Transverse colon (tissue), 4 donors: ENCODE measurements at regions not wholly inside any gene's neighbourhood (a gene's known extent, or its start where the extent isn't known, plus 50 kb on each side); places are given as distances from the start of the nearest gene placed in this dataset.

Experiments used
- POLR2AphosphoS5 ChIP-seq, 3 donors: sonication (generic); formaldehyde crosslinking; IDR thresholded peaks; one replicate each; pipeline ENCODE4 v1.6.1; 2016; ENCODE audit warnings: antibody characterized with exemption in 3 of 3
- TF ChIP-seq, protein P1 (sequence below), 5 experiments: fragments of 200-600 bp in 3 of 5; fragments of 450-650 bp in 2 of 5; sonication (generic) in 3 of 5; IDR thresholded peaks; 1 replicate in 2 of 5; 2 replicates in 3 of 5; pipeline ENCODE4 v1.5.1; 2016 to 2017; ENCODE audit warnings: antibody characterized with exemption in 5 of 5, inconsistent platforms in 3 of 5, mild to moderate bottlenecking in 2 of 5, moderate library complexity in 1 of 5

DNA sequence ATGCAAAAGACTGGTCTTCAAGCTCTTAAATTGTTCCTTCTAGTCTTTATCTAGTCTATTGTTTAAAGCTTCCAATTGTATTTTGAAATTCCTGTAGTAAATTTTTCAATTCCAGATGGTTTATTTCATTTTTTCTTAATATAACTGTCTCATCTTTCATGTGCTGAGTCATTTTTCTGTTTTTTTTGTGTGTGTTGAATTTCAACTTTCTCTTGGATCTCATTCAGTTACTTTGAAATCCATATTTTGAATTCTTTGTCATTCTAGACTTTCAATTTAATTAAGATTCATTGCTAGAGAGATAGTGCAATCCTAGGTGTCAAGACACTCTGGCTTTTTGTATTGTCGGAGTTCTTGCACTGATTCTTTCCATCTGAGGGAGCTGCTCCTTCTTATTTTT lies 128.0 kb upstream of the PRKG2 start:
- TF ChIP-seq, protein P1, sequence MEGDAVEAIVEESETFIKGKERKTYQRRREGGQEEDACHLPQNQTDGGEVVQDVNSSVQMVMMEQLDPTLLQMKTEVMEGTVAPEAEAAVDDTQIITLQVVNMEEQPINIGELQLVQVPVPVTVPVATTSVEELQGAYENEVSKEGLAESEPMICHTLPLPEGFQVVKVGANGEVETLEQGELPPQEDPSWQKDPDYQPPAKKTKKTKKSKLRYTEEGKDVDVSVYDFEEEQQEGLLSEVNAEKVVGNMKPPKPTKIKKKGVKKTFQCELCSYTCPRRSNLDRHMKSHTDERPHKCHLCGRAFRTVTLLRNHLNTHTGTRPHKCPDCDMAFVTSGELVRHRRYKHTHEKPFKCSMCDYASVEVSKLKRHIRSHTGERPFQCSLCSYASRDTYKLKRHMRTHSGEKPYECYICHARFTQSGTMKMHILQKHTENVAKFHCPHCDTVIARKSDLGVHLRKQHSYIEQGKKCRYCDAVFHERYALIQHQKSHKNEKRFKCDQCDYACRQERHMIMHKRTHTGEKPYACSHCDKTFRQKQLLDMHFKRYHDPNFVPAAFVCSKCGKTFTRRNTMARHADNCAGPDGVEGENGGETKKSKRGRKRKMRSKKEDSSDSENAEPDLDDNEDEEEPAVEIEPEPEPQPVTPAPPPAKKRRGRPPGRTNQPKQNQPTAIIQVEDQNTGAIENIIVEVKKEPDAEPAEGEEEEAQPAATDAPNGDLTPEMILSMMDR (IDR thresholded peaks at IDR 0.05): no peak
- no peak for TF ChIP-seq POLR2AphosphoS5 (IDR thresholded peaks at IDR 0.05)
